NB4 (cell line): ENCODE measurements at regions not wholly inside any gene's neighbourhood (a gene's known extent, or its start where the extent isn't known, plus 50 kb on each side); places are given as distances from the start of the nearest gene placed in this dataset.

ENCODE experiments used
- CTCF ChIP-seq: IDR thresholded peaks from one replicate; pipeline ENCODE4 v1.5.1; 2012; ENCODE audit warnings: low read depth, low read length
- POLR2A ChIP-seq: IDR thresholded peaks from 2 replicates; pipeline ENCODE4 v1.6.1; 2011; ENCODE audit warnings: mild to moderate bottlenecking; ENCODE audit not compliant: insufficient read length; ENCODE audit errors: extremely low read depth

GRCh38 chr11:110907629-110908028, 195.4 kb upstream of the ARHGAP20 start:
- TF ChIP-seq POLR2A (no peak), CTCF (no peak)
